Stomach smooth muscle (tissue), 2 donors: ENCODE measurements at regions not wholly inside any gene's neighbourhood (a gene's known extent, or its start where the extent isn't known, plus 50 kb on each side); places are given as distances from the start of the nearest gene placed in this dataset.

Source experiments
- H3K27ac ChIP-seq: one replicate; pipeline ENCODE4 v1.7.0; 2013; ENCODE audit warnings: mild to moderate bottlenecking, low read length, inconsistent platforms
- H3K27me3 ChIP-seq, 2 donors: one replicate each; pipeline ENCODE4 v1.7.0; 2013; ENCODE audit warnings: low read length in 2 of 2; ENCODE audit not compliant: insufficient read depth in 2 of 2, control insufficient read depth in 1 of 2
- H3K36me3 ChIP-seq, 2 donors: one replicate each; pipeline ENCODE4 v1.7.0; 2013; ENCODE audit warnings: low read length in 2 of 2; ENCODE audit not compliant: control insufficient read depth in 2 of 2, insufficient read depth in 2 of 2
- H3K4me1 ChIP-seq: one replicate; pipeline ENCODE4 v1.7.0; 2013; ENCODE audit warnings: low read length; ENCODE audit not compliant: control insufficient read depth, insufficient read depth
- H3K4me3 ChIP-seq, 2 donors: one replicate each; pipeline ENCODE4 v1.7.0; 2013; ENCODE audit warnings: low read length in 2 of 2
- H3K9ac ChIP-seq, 2 donors: one replicate each; pipeline ENCODE4 v1.7.0; 2013; ENCODE audit warnings: low read length in 2 of 2, mild to moderate bottlenecking in 1 of 2
- H3K9me3 ChIP-seq, 2 donors: one replicate each; pipeline ENCODE4 v1.7.0; 2013; ENCODE audit warnings: low read length in 2 of 2; ENCODE audit not compliant: control insufficient read depth in 2 of 2
- donor health status: healthy.
- donor health status: Pancreatic carcinoma.

DNA sequence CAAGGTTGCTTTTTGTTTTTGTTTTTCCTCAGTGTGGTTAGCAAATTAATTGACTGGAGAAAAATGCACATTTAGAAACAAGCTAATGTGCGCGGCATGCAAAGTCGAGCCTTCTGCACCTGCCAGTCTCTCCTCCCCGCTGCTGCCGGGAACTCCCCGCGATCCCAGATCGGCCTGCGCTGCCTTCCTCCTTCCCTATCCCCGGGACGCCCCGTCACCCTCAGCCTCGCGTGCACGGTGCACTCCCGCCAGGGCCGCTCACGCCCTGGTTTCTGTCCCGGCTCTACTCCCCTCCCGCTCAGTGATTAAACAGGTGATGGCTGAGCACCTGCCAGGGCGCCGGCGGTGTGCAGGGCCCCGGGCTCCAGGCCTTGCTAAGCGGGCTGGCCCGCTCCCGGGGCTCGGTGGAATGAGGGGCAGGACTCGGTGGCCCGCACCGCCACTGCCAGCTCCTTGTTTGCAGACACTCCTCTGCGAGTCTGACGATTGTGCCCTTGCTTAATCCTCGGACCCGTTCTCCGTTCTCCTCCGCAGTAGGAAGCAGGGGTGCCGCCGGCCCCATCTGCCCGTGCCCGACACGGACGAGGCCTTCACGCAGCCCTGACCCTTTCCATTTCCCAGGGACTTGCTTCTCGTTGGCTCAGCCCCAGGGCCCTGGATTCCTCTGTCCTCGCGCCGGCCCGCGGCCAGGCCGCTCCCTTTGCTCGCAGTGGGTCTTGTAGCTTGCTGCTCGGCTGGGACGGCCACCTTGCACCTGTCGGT lies 143.4 kb downstream of the TRIML1 start:
- Histone ChIP-seq H3K27ac (no peak overlapping the region), H3K9me3 (no peaks in the 10 kb centered on the region), H3K27me3 (peaks cover 2 to 13% of the 10 kb centered on the region in 2 donors), H3K4me3 (peak overlapping the region; percentile 25 to 47), H3K36me3 (no peaks in the 10 kb centered on the region), H3K9ac (no peak overlapping the region), H3K4me1 (peaks cover 7% of the 10 kb centered on the region)

DNA sequence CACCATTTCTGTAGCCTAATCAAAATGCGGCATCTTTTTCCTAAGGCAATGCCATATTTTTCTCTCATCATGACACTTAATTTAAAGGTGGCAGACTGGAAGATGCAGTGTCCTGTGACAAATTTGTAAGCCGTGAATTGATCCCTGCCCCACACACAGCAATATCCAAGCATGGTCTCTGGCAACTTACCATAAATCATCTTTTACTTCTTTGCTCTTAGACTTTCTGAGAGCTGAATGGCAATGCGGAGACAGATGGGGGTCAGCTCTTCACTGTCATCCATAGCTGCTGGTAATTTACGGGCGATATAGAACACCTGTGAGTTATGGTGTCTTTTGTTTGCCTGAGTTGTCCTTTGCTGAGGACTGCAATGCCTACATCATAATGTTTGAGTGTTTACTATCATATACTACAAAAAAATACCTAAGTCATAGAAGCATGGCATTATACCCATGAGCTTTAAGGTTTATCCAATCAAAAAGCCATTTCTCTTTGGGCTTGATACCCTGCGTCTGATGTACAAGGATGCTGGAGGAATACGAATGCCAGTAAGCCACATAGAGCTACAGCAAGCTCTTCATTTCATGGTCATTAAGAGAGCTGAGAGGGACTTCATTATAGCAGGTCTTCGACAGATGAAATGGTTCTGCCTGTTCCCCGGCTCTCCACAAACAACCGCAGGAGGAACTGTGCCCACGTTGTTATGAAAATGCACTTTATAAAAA lies 148.1 kb downstream of the TRIML1 start:
- H3K36me3 ChIP-seq, result no peaks in the 10 kb centered on the region
- H3K27ac ChIP-seq, result no peak overlapping the region

DNA sequence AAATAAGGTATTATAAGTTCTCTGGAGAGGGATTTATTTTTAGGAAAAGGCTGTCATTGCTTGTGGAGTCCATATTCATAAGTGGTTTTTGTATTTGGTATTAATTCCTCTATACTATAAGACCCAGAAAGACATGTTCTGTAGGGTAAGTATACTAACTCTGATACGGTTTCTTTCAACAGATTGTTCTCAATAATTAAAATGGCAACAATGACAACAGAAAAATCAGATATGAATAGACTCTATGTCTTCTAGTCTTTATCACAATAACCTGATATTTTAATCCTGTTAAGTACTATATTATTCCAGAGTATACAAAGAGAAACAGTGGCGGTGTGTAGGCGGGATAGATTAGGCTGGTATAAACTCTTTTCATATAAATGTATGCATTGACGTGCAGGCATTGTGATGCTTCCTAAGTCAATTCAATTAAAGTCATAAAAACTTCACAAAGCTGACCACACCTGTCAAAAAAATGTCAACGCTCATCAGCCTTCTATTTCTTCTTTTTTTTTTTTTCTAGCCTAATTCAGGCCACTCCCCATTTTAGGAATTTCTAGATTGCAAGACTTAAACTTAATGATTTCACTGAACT lies 150.4 kb downstream of the TRIML1 start:
- no peaks in the 10 kb centered on the region for H3K36me3 ChIP-seq
- no peak overlapping the region for H3K9ac ChIP-seq
- no peaks in the 10 kb centered on the region for H3K4me1 ChIP-seq

More for the DNA sequence above, 148.1 kb downstream of the TRIML1 start:
- H3K27me3 ChIP-seq, result peaks cover 2 to 10% of the 10 kb centered on the region in 2 donors
- no peaks in the 10 kb centered on the region for H3K9me3 ChIP-seq
- H3K4me1 ChIP-seq, result peaks cover 7% of the 10 kb centered on the region
- H3K9ac ChIP-seq, result no peak overlapping the region
- H3K4me3 ChIP-seq, result no peak overlapping the region

DNA sequence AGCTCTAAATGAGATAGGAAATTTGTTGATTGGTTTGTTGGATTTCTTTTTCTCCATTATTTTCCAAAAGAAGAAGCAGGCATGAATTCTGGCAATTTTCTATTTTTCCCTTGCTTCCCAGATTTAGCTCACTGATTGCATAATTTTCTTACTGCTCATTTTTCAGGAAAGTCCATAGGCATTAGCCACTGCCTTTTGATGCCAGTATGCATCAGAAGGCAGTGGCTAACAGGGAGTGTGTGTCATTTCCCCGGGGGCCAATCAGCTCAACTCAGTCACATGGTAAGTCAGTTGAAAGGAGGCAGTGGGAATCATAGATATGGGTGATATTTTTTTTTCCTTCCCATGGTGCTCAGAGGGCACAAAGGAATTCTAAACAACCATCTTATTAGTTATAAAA lies 156.7 kb downstream of the TRIML1 start:
- Histone ChIP-seq H3K9ac (no peak overlapping the region), H3K9me3 (peaks cover 0 to 3% of the 10 kb centered on the region in 2 donors), H3K27me3 (no peaks in the 10 kb centered on the region), H3K27ac (no peak overlapping the region), H3K4me1 (no peaks in the 10 kb centered on the region), H3K4me3 (no peak overlapping the region), H3K36me3 (no peaks in the 10 kb centered on the region)

More for the DNA sequence above, 150.4 kb downstream of the TRIML1 start:
- no peaks in the 10 kb centered on the region for H3K27me3 ChIP-seq
- H3K9me3 ChIP-seq, result no peaks in the 10 kb centered on the region
- no peak overlapping the region for H3K4me3 ChIP-seq
- no peak overlapping the region for H3K27ac ChIP-seq

DNA sequence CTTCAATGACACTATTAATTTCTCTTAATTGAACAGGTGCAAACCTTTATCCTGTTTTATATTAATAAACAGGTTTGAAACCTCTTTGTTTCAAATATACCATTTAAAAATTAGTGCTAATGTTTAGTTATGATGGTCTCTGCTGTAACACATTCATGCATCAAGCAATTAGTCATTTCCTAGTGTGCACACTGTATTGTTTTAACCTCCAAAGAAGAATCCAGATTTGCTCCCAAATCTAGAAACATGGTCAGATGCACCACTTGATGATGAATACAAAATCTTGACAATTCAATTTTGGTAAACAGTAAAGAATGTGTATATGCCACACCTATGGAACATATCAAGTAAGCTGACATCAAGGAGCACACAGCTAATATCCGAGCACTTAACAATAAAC lies 157.1 kb downstream of the TRIML1 start:
- Histone ChIP-seq H3K36me3 (no peaks in the 10 kb centered on the region), H3K4me1 (no peaks in the 10 kb centered on the region), H3K9me3 (peaks cover 0 to 3% of the 10 kb centered on the region in 2 donors), H3K27me3 (no peaks in the 10 kb centered on the region), H3K4me3 (no peak overlapping the region), H3K9ac (no peak overlapping the region), H3K27ac (no peak overlapping the region)

DNA sequence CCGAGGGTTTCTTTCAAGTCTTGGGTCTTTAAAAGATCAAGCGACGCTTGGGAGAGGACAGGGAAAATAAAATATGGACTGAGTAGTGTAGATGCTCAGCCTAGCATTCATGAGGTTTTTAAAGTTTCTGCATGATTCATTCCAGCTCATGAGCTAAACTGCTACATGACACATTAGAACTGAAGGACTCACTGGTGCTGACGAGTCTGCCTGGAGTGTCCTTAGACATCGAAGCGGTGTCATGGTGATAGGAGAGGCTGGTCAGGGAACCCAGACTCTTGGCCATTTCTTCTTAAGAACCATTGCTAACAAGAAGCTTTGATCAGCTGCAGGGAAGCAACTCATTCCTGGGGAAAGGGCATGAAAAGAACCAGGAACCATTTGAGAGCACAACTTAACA lies 158.6 kb downstream of the TRIML1 start:
- Histone ChIP-seq H3K27me3 (no peaks in the 10 kb centered on the region), H3K9ac (no peak overlapping the region), H3K4me1 (no peaks in the 10 kb centered on the region), H3K36me3 (no peaks in the 10 kb centered on the region), H3K27ac (no peak overlapping the region), H3K4me3 (no peak overlapping the region), H3K9me3 (peaks cover 0 to 3% of the 10 kb centered on the region in 2 donors)

DNA sequence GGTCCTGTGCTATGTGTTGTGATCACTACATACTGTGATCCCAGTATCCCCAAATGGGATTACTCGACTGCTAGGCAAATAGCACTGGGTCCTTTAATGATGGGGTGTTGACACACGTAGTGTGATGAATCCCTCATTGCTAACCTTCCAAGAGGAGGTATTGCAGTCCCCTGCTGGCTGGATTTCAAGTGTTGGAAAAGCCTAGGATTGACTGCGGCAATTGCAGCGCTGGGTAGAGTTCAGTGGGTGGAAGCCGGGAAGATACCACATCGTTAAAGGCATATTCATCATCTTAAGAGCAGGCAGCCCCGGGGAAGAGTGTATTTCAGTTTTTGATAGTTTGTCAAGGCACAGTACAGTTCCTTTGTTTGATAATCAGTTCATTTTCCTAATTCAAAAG lies 159.9 kb downstream of the TRIML1 start:
- H3K9ac ChIP-seq, result no peak overlapping the region
- peaks cover 0 to 3% of the 10 kb centered on the region in 2 donors for H3K9me3 ChIP-seq
- H3K36me3 ChIP-seq, result no peaks in the 10 kb centered on the region
- H3K27me3 ChIP-seq, result no peaks in the 10 kb centered on the region
- H3K4me3 ChIP-seq, result no peak overlapping the region
- no peaks in the 10 kb centered on the region for H3K4me1 ChIP-seq
- no peak overlapping the region for H3K27ac ChIP-seq

DNA sequence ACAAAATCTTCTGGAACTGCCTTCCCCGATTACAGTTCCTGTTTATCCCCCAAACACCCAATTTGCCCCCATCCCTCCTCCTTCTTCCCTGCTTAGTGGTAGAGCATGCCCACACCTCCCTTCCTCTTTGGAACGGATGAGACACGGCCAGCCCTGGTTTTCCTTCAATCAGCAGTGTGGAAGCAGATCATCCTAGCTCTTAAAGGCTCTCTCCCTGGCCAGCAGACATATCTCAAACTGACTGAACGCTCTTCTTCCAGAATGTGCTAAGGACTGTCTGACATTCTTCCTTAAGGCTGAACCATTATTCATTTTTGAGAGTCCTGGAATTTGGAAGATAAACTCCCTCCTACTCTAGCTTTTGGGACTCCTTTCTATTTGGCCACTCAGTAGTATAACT lies 161.1 kb downstream of the TRIML1 start:
- Histone ChIP-seq H3K36me3 (no peaks in the 10 kb centered on the region), H3K27me3 (no peaks in the 10 kb centered on the region), H3K9me3 (peaks cover 0 to 3% of the 10 kb centered on the region in 2 donors), H3K27ac (no peak overlapping the region), H3K4me3 (no peak overlapping the region), H3K9ac (no peak overlapping the region), H3K4me1 (no peaks in the 10 kb centered on the region)

DNA sequence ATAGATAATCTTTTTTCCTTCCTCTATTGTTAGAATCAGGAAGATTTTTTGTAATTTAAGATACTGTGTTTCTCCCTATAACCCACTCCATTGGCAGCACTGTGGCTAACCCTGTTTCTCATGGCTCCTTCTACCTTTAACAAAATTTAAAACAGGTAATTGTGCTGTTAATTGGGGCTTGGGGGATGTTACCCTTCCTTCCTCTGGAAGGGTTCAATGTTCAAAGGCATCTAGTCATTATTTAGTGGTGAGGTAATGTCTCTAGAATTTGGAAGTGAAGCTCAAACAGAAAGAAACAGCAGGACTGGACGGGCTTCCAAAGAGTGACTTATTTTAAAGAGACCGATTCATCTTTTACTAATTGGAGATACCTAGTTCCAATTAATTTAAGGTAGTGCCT lies 166.4 kb downstream of the TRIML1 start:
- Histone ChIP-seq H3K9ac (no peak overlapping the region), H3K4me1 (no peaks in the 10 kb centered on the region), H3K27ac (no peak overlapping the region), H3K36me3 (no peaks in the 10 kb centered on the region), H3K4me3 (no peak overlapping the region), H3K9me3 (no peaks in the 10 kb centered on the region), H3K27me3 (no peaks in the 10 kb centered on the region)

DNA sequence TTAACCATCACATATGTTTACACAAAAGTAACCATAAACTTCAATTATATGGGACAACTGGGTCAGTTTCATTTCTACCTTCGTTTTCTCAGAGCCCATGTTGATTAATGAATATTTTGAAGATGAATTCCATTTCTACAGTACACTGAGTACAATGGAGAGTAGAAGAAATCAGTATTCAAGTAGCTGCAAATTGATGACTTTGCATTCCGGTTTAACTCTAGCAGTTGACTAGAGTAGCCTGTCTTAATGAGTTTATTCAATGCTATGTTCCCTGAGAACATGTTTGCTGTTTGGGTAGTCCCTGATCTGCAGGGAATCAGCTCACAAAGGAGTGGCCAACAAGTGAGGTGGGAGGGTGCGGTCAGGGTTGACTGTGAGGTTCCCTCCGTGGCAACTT lies 168.3 kb downstream of the TRIML1 start:
- H3K9ac ChIP-seq, result no peak overlapping the region
- no peaks in the 10 kb centered on the region for H3K36me3 ChIP-seq

More for the DNA sequence above, 168.3 kb downstream of the TRIML1 start:
- H3K4me1 ChIP-seq, result no peaks in the 10 kb centered on the region
- H3K27me3 ChIP-seq, result no peaks in the 10 kb centered on the region
- H3K9me3 ChIP-seq, result no peaks in the 10 kb centered on the region
- H3K4me3 ChIP-seq, result no peak overlapping the region
- H3K27ac ChIP-seq, result no peak overlapping the region
